GM12878 (cell line): ENCODE measurements at regions not wholly inside any gene's neighbourhood (a gene's known extent, or its start where the extent isn't known, plus 50 kb on each side); places are given as distances from the start of the nearest gene placed in this dataset.

Source experiments
- ATAC-seq: fragments of 200-7000 bp; cut with Tn5 transposase; 3 replicates; pipeline ENCODE4 v1.9.1; 2020; ENCODE audit warnings: mild to moderate bottlenecking, moderate library complexity
- BruUV-seq: library from RNA; stranded (reverse); fragments of 400-500 nt; replicated peaks from 2 replicates; lab custom pipeline; 2021; lab: Mats Ljungman, UMichigan
- CTCF ChIA-PET: fragments of 300-600 bp; sonication (Branson Sonifier 250); formaldehyde crosslinking; extraction: SDS; loops from one replicate; lab custom pipeline; 2021; ENCODE audit warnings: inconsistent platforms; lab: Yijun Ruan, JAX
- POLR2A ChIA-PET: fragments of 350-600 bp; formaldehyde crosslinking; extraction: SDS; loops from one replicate; lab custom pipeline; 2021; ENCODE audit warnings: inconsistent platforms; lab: Charles Lee
- RAD21 ChIA-PET: fragments of 300-600 bp; sonication (Branson Sonifier 250); formaldehyde crosslinking; loops from one replicate; lab custom pipeline; 2023; ENCODE audit warnings: antibody characterized with exemption; ENCODE audit not compliant: unreplicated experiment; lab: Charles Lee
- SMC1A ChIA-PET: fragments of 300-600 bp; sonication (Branson Sonifier 250); formaldehyde crosslinking; loops from one replicate; lab custom pipeline; 2023; ENCODE audit not compliant: unreplicated experiment, uncharacterized antibody; lab: Charles Lee
- DNase-seq: peaks from one replicate; pipeline ENCODE4 v3.0.0-alpha.2; 2011; ENCODE audit warnings: low read depth, low spot score
- FAIRE-seq: peaks from 3 replicates; lab custom pipeline; 2011; peaks lifted over from hg19 to GRCh38; lab: Jason Lieb, UNC
- H2AFZ ChIP-seq: 2 replicates; pipeline ENCODE4 v1.6.0; 2011; ENCODE audit warnings: low read depth, low read length, control low read depth; ENCODE audit not compliant: control insufficient read depth
- H3K27ac ChIP-seq: 2 replicates; pipeline ENCODE4 v1.5.1; 2011; ENCODE audit warnings: control low read depth; ENCODE audit not compliant: control insufficient read depth, insufficient read depth
- H3K27me3 ChIP-seq, 2 experiments: replicated peaks in 1 of 2; 2 replicates each; pipeline versions ENCODE4 v1.6.0 to v1.6.1; 2011; ENCODE audit warnings: low read length in 1 of 2; ENCODE audit not compliant: control insufficient read depth in 2 of 2, insufficient read depth in 2 of 2
- H3K36me3 ChIP-seq, 2 experiments: 2 replicates each; pipeline ENCODE4 v1.5.1; 2011; ENCODE audit warnings: low read length in 1 of 2; ENCODE audit not compliant: control insufficient read depth in 2 of 2, insufficient read depth in 2 of 2
- H3K4me1 ChIP-seq: 2 replicates; pipeline ENCODE4 v1.6.1; 2011; ENCODE audit warnings: mild to moderate bottlenecking, low read length, moderate library complexity, mixed read lengths; ENCODE audit not compliant: control insufficient read depth, insufficient read depth
- H3K4me2 ChIP-seq: 2 replicates; pipeline ENCODE4 v1.6.0; 2011; ENCODE audit warnings: control low read depth; ENCODE audit not compliant: control insufficient read depth, insufficient read depth
- H3K4me3 ChIP-seq: fragments of 200-600 bp; sonication (generic); 2 replicates; pipeline ENCODE4 v1.5.1; 2016
- H3K79me2 ChIP-seq: 2 replicates; pipeline ENCODE4 v1.6.0; 2011; ENCODE audit warnings: low read length; ENCODE audit not compliant: control insufficient read depth, insufficient read depth
- H3K9ac ChIP-seq: 2 replicates; pipeline ENCODE4 v1.8.0; 2011; ENCODE audit warnings: low read length, control low read depth, mixed read lengths; ENCODE audit not compliant: control insufficient read depth, insufficient read depth
- H3K9me3 ChIP-seq: replicated peaks from 3 replicates; pipeline ENCODE4 v1.5.1; 2011; ENCODE audit warnings: mild to moderate bottlenecking, low read length; ENCODE audit not compliant: control insufficient read depth, insufficient read depth
- H4K20me1 ChIP-seq: 2 replicates; pipeline ENCODE4 v1.6.0; 2011; ENCODE audit not compliant: control insufficient read depth, insufficient read depth
- BRCA1 ChIP-seq: IDR thresholded peaks from 2 replicates; pipeline ENCODE4 v1.6.1; 2011; ENCODE audit warnings: low read depth, low read length, improper control_type of control experiment
- CHD4 ChIP-seq: fragments of 200-600 bp; sonication (generic); IDR thresholded peaks from 2 replicates; pipeline ENCODE4 v1.6.1; 2016; ENCODE audit warnings: mild to moderate bottlenecking
- GABPA ChIP-seq: IDR thresholded peaks from 2 replicates; pipeline ENCODE4 v1.6.1; 2014; ENCODE audit warnings: antibody characterized with exemption, low read depth, mild to moderate bottlenecking, inconsistent platforms
- IRF4 ChIP-seq: IDR thresholded peaks from 2 replicates; pipeline ENCODE4 v1.6.1; 2011; ENCODE audit warnings: low read depth, low read length
- KDM1A ChIP-seq: fragments of 200-600 bp; sonication (generic); IDR thresholded peaks from 2 replicates; pipeline ENCODE4 v1.6.1; 2016; ENCODE audit warnings: borderline replicate concordance
- LARP7 ChIP-seq: fragments of 450-650 bp; IDR thresholded peaks from 2 replicates; pipeline ENCODE4 v1.6.1; 2017; ENCODE audit warnings: mild to moderate bottlenecking
- NFYA ChIP-seq: IDR thresholded peaks from 2 replicates; pipeline ENCODE4 v1.6.1; 2011; ENCODE audit warnings: low read depth, mild to moderate bottlenecking, low read length, improper control_type of control experiment, borderline replicate concordance
- NKRF ChIP-seq: fragments of 450-650 bp; conservative IDR thresholded peaks from 2 replicates; pipeline ENCODE4 v1.6.1; 2017; ENCODE audit warnings: mild to moderate bottlenecking, moderate library complexity
- NR2C1 ChIP-seq: fragments of 450-650 bp; IDR thresholded peaks from 2 replicates; pipeline ENCODE4 v1.6.1; 2017; ENCODE audit warnings: antibody characterized with exemption, mild to moderate bottlenecking, moderate library complexity
- PAX8 ChIP-seq: fragments of 450-650 bp; IDR thresholded peaks from 2 replicates; pipeline ENCODE4 v1.6.1; 2017; ENCODE audit warnings: mild to moderate bottlenecking, moderate library complexity
- SREBF1 ChIP-seq: IDR thresholded peaks from 2 replicates; pipeline ENCODE4 v1.6.1; 2012; ENCODE audit warnings: mild to moderate bottlenecking, low read length
- USF1 ChIP-seq: IDR thresholded peaks from 2 replicates; pipeline ENCODE4 v1.6.1; 2011; ENCODE audit warnings: borderline replicate concordance, low read depth, mild to moderate bottlenecking, moderate library complexity, mixed read lengths, low read length; ENCODE audit not compliant: insufficient read depth; ENCODE audit errors: extremely low read length
- ZNF24 ChIP-seq: fragments of 450-650 bp; IDR thresholded peaks from 2 replicates; pipeline ENCODE4 v1.6.1; 2017; ENCODE audit warnings: antibody characterized with exemption, mild to moderate bottlenecking
- ZZZ3 ChIP-seq: IDR thresholded peaks from 2 replicates; pipeline ENCODE4 v1.6.1; 2011; ENCODE audit warnings: low read depth; ENCODE audit not compliant: control insufficient read depth, insufficient read length
- WGBS: methylation state at CpG from one replicate; pipeline ENCODE4 v1.1.6; 2016; ENCODE audit warnings: low lambda C conversion rate; ENCODE audit not compliant: insufficient replicate concordance, insufficient coverage; ENCODE audit errors: missing lambda C conversion rate; 5-methylcytosine and 5-hydroxymethylcytosine counted together
- in situ Hi-C: fragments of 300-500 bp; cut with MboI; formaldehyde crosslinking; loops from 9 replicates; pipeline ENCODE4 v1.14.3; 2018; ENCODE audit warnings: mixed read lengths
- intact Hi-C: fragments of 100-400 bp; cut with micrococcal nuclease; formaldehyde crosslinking; loops from one replicate; pipeline ENCODE4 v1.14.2; 2022; ENCODE audit not compliant: unreplicated experiment

- ChIA-PET SMC1A (no interaction called here), RAD21 (no interaction called here), CTCF (no interaction called here), POLR2A (no interaction called here)
- no TSS peak for BruUV-seq
- no peak overlapping the region for H2AFZ ChIP-seq
- no peak for ATAC-seq
- DNase-seq = no peak
- no peaks in the 10 kb centered on the region for H3K4me1 ChIP-seq
- no peak for TF ChIP-seq SREBF1
- no peak for TF ChIP-seq BRCA1
- TF ChIP-seq NR2C1 = no peak
- no peak for TF ChIP-seq LARP7
- no peak for TF ChIP-seq IRF4
- TF ChIP-seq PAX8 = no peak
- no peak for TF ChIP-seq CHD4
- TF ChIP-seq KDM1A = no peak
- no peak for TF ChIP-seq NKRF
- TF ChIP-seq ZZZ3 = no peak
- no peak for TF ChIP-seq USF1
- TF ChIP-seq ZNF24 = no peak
- TF ChIP-seq NFYA = no peak
- TF ChIP-seq GABPA = no peak
- no peak overlapping the region for H3K9ac ChIP-seq
- H4K20me1 ChIP-seq = no peaks in the 10 kb centered on the region
- no peaks in the 10 kb centered on the region for H3K36me3 ChIP-seq
- H3K27ac ChIP-seq = no peak overlapping the region
- intact Hi-C loops (no loop called here), in situ Hi-C loops (no loop called here)
- no peak overlapping the region for H3K4me3 ChIP-seq
- no peak for FAIRE-seq
- no peak overlapping the region for H3K4me2 ChIP-seq
- no peaks in the 10 kb centered on the region for H3K27me3 ChIP-seq
- H3K79me2 ChIP-seq = no peaks in the 10 kb centered on the region
- WGBS = 42% methylated on average over 2 of the region's 2 CpGs
- H3K9me3 ChIP-seq = no peaks in the 10 kb centered on the region
These were observed 606.8 kb upstream of the CDH11 start for GRCh38 chr16:65728652-65729051.
